Neuronal stem cell (in vitro differentiated cells): ENCODE measurements at regions not wholly inside any gene's neighbourhood (a gene's known extent, or its start where the extent isn't known, plus 50 kb on each side); places are given as distances from the start of the nearest gene placed in this dataset.
A peak's percentile ranks its signal among the peaks of the same experiment; 100 is the strongest.

Experiments
- DNase-seq: peaks from one replicate; pipeline ENCODE4 v3.0.0-alpha.2; 2013; ENCODE audit warnings: low spot score
- H2AFZ ChIP-seq: one replicate; pipeline ENCODE4 v1.6.1; 2013; ENCODE audit warnings: mild to moderate bottlenecking, low read length, inconsistent platforms
- H2AK5ac ChIP-seq: 2 replicates; pipeline ENCODE4 v1.6.1; 2013; ENCODE audit warnings: low read depth, mild to moderate bottlenecking, inconsistent platforms, low read length, moderate library complexity, mixed read lengths
- H2BK120ac ChIP-seq: 2 replicates; pipeline ENCODE4 v1.6.1; 2013; ENCODE audit warnings: low read depth, mild to moderate bottlenecking, inconsistent platforms, low read length, moderate library complexity, mixed read lengths
- H2BK12ac ChIP-seq: one replicate; pipeline ENCODE4 v1.6.1; 2013; ENCODE audit warnings: low read length, inconsistent platforms
- H2BK15ac ChIP-seq: 2 replicates; pipeline ENCODE4 v1.6.1; 2013; ENCODE audit warnings: mild to moderate bottlenecking, low read length, inconsistent platforms, mixed read lengths
- H2BK5ac ChIP-seq: one replicate; pipeline ENCODE4 v1.6.1; 2013; ENCODE audit warnings: inconsistent platforms, mild to moderate bottlenecking, low read length, moderate library complexity
- H3K14ac ChIP-seq: one replicate; pipeline ENCODE4 v1.6.1; 2013; ENCODE audit warnings: low read length, inconsistent platforms
- H3K18ac ChIP-seq: 2 replicates; pipeline ENCODE4 v1.6.1; 2013; ENCODE audit warnings: low read length, inconsistent platforms
- H3K23ac ChIP-seq: 2 replicates; pipeline ENCODE4 v1.6.1; 2013; ENCODE audit warnings: low read depth, mild to moderate bottlenecking, mixed read lengths, low read length, inconsistent platforms; ENCODE audit not compliant: poor library complexity
- H3K27ac ChIP-seq: replicated peaks from 3 replicates; pipeline ENCODE4 v1.5.1; 2013; ENCODE audit warnings: low read length, inconsistent platforms
- H3K27me3 ChIP-seq, 3 experiments: 2 replicates each; pipeline ENCODE4 v1.6.1; 2013; ENCODE audit warnings: low read length in 3 of 3, mild to moderate bottlenecking in 2 of 3, inconsistent platforms in 1 of 3, low read depth in 1 of 3, mixed read lengths in 1 of 3, moderate library complexity in 1 of 3; ENCODE audit not compliant: control insufficient read depth in 3 of 3, insufficient read depth in 3 of 3
- H3K36me3 ChIP-seq, 2 donors: replicated peaks in 1 of 2; 2 replicates each; pipeline ENCODE4 v1.6.1; 2013; ENCODE audit warnings: low read length in 2 of 2; ENCODE audit not compliant: control insufficient read depth in 2 of 2, insufficient read depth in 2 of 2
- H3K4ac ChIP-seq: 2 replicates; pipeline ENCODE4 v1.6.1; 2013; ENCODE audit warnings: inconsistent platforms, mild to moderate bottlenecking, low read length, moderate library complexity
- H3K4me1 ChIP-seq, 2 donors: 1 replicate in 1 of 2; 2 replicates in 1 of 2; pipeline ENCODE4 v1.6.1; 2013; ENCODE audit warnings: low read length in 2 of 2, low read depth in 1 of 2; ENCODE audit not compliant: control insufficient read depth in 2 of 2, insufficient read depth in 1 of 2
- H3K4me2 ChIP-seq: one replicate; pipeline ENCODE4 v1.6.1; 2013; ENCODE audit warnings: mild to moderate bottlenecking, low read length, inconsistent platforms; ENCODE audit not compliant: insufficient read depth, poor library complexity, severe bottlenecking
- H3K4me3 ChIP-seq, 2 donors: 2 replicates each; pipeline ENCODE4 v1.5.1; 2013; ENCODE audit warnings: low read length in 2 of 2, mild to moderate bottlenecking in 2 of 2, inconsistent platforms in 1 of 2, moderate library complexity in 1 of 2
- H3K79me1 ChIP-seq: one replicate; pipeline ENCODE4 v1.6.1; 2013; ENCODE audit warnings: low read depth, mild to moderate bottlenecking, inconsistent platforms, low read length, moderate library complexity
- H3K9ac ChIP-seq: one replicate; pipeline ENCODE4 v1.6.1; 2013; ENCODE audit warnings: mild to moderate bottlenecking, low read depth, low read length, inconsistent platforms; ENCODE audit not compliant: poor library complexity
- H3K9me3 ChIP-seq, 2 donors: replicated peaks in 1 of 2; 2 replicates each; pipeline versions ENCODE3 to v1.6.1; 2013; ENCODE audit warnings: low read length in 2 of 2, mild to moderate bottlenecking in 2 of 2, inconsistent platforms in 1 of 2, low read depth in 1 of 2, mixed read lengths in 1 of 2, moderate library complexity in 1 of 2; ENCODE audit not compliant: control insufficient read depth in 2 of 2, insufficient read depth in 1 of 2
- H4K8ac ChIP-seq: one replicate; pipeline ENCODE4 v1.6.1; 2013; ENCODE audit warnings: low read depth, mild to moderate bottlenecking, inconsistent platforms, low read length, moderate library complexity
- H4K91ac ChIP-seq: one replicate; pipeline ENCODE4 v1.6.1; 2013; ENCODE audit warnings: low read length, low read depth, mild to moderate bottlenecking, inconsistent platforms; ENCODE audit not compliant: poor library complexity
- WGBS, 2 donors: extraction: QIAGEN DNeasy Blood & Tissue Kit; methylation state at CpG; one replicate each; pipeline ENCODE4 v1.1.7; 2013; ENCODE audit warnings: missing lambda C conversion rate in 2 of 2, mixed read lengths in 1 of 2; ENCODE audit not compliant: insufficient read length in 2 of 2, insufficient replicate concordance in 1 of 2; ENCODE audit errors: extremely low coverage in 2 of 2; 5-methylcytosine and 5-hydroxymethylcytosine counted together

DNA sequence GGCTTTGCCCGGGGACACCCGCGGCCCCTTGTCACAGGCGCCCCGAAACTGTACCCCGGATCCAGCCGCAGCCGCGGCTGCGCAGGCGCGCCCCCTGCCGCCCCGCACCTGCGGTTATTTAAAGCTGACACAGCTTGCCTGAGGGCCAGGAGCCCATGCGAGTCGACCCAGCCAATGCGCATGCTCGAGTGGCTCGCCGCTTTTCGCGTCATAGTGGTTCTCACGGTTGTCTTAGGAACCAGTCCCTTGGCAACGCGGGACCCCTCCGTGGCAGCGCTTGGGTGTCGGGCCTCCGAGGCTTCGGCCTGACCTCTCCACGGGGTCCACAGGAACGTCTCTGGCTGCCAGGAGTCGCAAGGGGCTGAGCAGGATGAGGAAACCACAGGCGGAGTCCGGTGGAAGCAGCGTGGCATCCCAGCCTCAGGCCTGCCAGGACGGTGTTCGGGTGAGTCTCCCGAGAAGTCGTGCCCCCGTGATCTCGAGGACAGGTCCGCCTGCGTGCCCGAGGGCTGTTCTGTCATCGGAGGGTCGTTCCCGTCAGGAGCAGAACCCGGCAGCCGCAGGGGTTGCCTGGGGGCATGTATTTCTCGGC is 716.9 kb downstream of the KCNJ18 start:
- Histone ChIP-seq H3K23ac (no peak overlapping the region), H2AFZ (no peak overlapping the region), H3K4me3 (no peak overlapping the region), H2BK15ac (no peak overlapping the region), H2AK5ac (no peak overlapping the region), H3K27ac (no peak overlapping the region), H2BK5ac (no peak overlapping the region), H2BK120ac (no peak overlapping the region), H3K14ac (no peak overlapping the region), H3K9ac (no peak overlapping the region), H2BK12ac (no peak overlapping the region), H3K27me3 (no peaks in the 10 kb centered on the region), H3K4me1 (no peaks in the 10 kb centered on the region), H3K4ac (no peak overlapping the region), H3K79me1 (no peaks in the 10 kb centered on the region), H4K8ac (no peak overlapping the region), H3K9me3 (peaks cover 0 to 31% of the 10 kb centered on the region in 2 donors), H3K36me3 (no peaks in the 10 kb centered on the region), H3K4me2 (no peak overlapping the region), H3K18ac (no peak overlapping the region), H4K91ac (no peak overlapping the region)
- WGBS, 2 donors = no CpG with 5 or more reads among the region's 52 CpGs
- DNase-seq = no peak

DNA sequence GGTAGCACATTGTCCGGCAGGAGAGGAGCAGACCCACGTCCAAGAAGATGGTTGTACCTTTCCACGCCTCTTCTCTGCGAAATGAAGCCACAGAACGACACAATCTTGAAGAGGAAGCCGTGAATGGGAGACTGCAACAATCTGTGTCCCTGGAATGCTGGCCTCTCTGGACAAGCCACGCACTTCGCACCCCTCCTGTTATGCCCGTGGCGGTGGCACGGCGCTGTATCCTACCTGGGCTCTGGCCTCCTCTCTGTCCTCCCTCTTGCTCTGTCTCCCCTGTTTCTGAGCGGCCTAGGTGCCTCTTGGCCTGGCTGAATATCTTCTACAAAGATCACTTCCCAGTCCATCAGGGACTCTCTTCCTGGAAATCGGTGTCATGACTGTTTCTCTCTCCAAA is 717.8 kb downstream of the KCNJ18 start:
- H3K4ac ChIP-seq = no peak overlapping the region
- no peak overlapping the region for H2AK5ac ChIP-seq
- no peak overlapping the region for H3K23ac ChIP-seq
- no peaks in the 10 kb centered on the region for H3K27me3 ChIP-seq
- H2BK15ac ChIP-seq = no peak overlapping the region
- no peak overlapping the region for H3K14ac ChIP-seq
- H3K36me3 ChIP-seq = no peaks in the 10 kb centered on the region
- no peak for DNase-seq
- H3K18ac ChIP-seq = no peak overlapping the region
- H3K4me3 ChIP-seq = no peak overlapping the region
- H3K9me3 ChIP-seq = peaks cover 0 to 31% of the 10 kb centered on the region in 2 donors
- no peaks in the 10 kb centered on the region for H3K4me1 ChIP-seq
- H4K91ac ChIP-seq = no peak overlapping the region
- no peak overlapping the region for H2BK120ac ChIP-seq
- H3K79me1 ChIP-seq = no peaks in the 10 kb centered on the region
- no peak overlapping the region for H3K4me2 ChIP-seq
- H2BK12ac ChIP-seq = no peak overlapping the region
- no peak overlapping the region for H4K8ac ChIP-seq
- H2AFZ ChIP-seq = no peak overlapping the region
- H2BK5ac ChIP-seq = no peak overlapping the region
- H3K9ac ChIP-seq = no peak overlapping the region
- H3K27ac ChIP-seq = no peak overlapping the region
- WGBS, 2 donors = no CpG with 5 or more reads among the region's 14 CpGs

DNA sequence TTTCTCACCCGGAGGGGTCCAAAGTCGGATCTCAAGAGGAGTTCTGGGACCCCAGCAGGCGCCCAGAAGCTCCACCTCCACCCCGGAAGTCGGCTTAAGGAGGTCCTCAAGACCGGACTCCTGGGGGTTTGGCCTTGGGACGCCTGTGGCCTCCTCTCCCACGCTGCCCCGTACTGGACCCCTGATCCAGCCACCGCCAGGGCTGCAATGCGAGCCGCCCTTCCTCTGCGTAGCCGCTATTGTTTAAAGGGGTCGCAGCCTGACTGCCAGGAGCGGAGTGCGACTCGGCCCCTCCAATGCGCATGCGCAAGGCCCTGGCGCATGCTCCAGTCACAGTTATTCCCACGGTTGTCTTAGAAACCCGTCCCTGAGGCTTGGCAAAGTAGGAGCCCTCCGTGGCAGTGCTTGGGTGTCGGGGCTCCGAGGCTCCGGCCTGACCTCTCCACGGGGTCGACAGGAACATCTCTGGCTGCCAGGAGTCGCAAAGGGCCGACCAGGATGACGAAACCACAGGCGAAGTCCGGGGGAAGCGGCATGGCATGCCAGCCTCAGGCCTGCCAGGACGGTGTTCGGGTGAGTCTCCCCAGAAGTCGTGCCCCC is 719.0 kb downstream of the KCNJ18 start:
- H3K4ac ChIP-seq = no peak overlapping the region
- H3K27me3 ChIP-seq = no peaks in the 10 kb centered on the region
- no peak for DNase-seq
- no peak overlapping the region for H2AK5ac ChIP-seq
- no peaks in the 10 kb centered on the region for H3K79me1 ChIP-seq
- no CpG with 5 or more reads among the region's 38 CpGs for WGBS, 2 donors
- no peak overlapping the region for H3K23ac ChIP-seq
- H3K4me3 ChIP-seq = peak overlapping the region in 1 of 2 donors; percentile 25
- H3K4me2 ChIP-seq = no peak overlapping the region
- H3K4me1 ChIP-seq = no peaks in the 10 kb centered on the region
- no peak overlapping the region for H2BK120ac ChIP-seq
- no peak overlapping the region for H3K9ac ChIP-seq
- H2AFZ ChIP-seq = no peak overlapping the region
- no peak overlapping the region for H3K27ac ChIP-seq
- no peak overlapping the region for H2BK12ac ChIP-seq
- no peak overlapping the region for H3K18ac ChIP-seq
- H4K91ac ChIP-seq = no peak overlapping the region
- H3K36me3 ChIP-seq = no peaks in the 10 kb centered on the region
- H3K14ac ChIP-seq = no peak overlapping the region
- H2BK15ac ChIP-seq = no peak overlapping the region
- H2BK5ac ChIP-seq = no peak overlapping the region
- no peak overlapping the region for H4K8ac ChIP-seq
- peaks cover 0 to 31% of the 10 kb centered on the region in 2 donors for H3K9me3 ChIP-seq

DNA sequence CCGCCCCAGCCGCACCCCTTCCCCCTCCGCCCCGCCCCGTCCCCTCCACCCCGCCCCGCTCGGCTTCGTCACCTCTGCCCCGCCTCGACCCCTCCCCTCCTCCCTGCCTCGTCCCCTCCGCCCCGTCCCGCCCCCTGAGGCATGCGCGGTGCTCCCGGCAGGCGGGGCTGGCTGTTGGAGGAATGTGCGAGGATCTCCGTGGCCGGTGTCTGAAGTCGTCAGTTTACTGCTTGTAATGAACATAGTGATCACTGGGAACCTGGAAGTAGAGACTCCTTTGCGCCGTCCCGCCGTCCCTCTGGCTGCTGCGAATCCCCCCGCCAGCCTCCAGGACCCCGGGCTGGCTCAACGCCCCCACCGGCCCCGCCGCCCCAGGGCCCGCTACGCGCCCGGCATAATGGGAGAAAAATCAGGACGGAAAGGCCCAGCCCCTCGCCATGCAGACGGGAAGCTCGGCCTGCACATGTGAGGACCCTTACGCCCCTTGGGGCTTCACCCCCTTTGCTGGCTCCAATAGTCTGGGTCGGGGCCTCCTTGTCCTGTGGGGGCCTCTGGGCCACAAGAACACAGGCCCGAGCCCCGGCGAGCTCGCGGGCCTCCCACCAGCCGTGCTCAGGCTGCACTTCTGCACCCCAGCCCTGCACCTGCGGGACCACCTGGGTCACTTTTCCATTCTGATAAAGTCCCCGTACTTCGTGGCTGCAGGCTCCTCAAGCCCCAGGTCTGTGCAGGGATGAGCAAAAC is 743.1 kb downstream of the KCNJ18 start:
- no peak for DNase-seq
- H3K9ac ChIP-seq = no peak overlapping the region
- WGBS, 2 donors = no CpG with 5 or more reads among the region's 53 CpGs

More for the DNA sequence above, 743.1 kb downstream of the KCNJ18 start:
- Histone ChIP-seq H2BK5ac (no peak overlapping the region), H2BK15ac (no peak overlapping the region), H2BK120ac (no peak overlapping the region), H3K27me3 (no peaks in the 10 kb centered on the region), H3K4ac (no peak overlapping the region), H3K14ac (no peak overlapping the region), H3K36me3 (no peaks in the 10 kb centered on the region), H3K4me1 (no peaks in the 10 kb centered on the region), H2AK5ac (no peak overlapping the region), H2AFZ (no peak overlapping the region), H3K79me1 (no peaks in the 10 kb centered on the region), H3K9me3 (peaks cover 0 to 5% of the 10 kb centered on the region in 2 donors), H4K91ac (no peak overlapping the region), H2BK12ac (no peak overlapping the region), H3K23ac (no peak overlapping the region), H3K4me3 (no peak overlapping the region), H3K4me2 (no peak overlapping the region), H3K18ac (no peak overlapping the region), H3K27ac (no peak overlapping the region), H4K8ac (no peak overlapping the region)
